GM23338 (cell line): ENCODE measurements at regions not wholly inside any gene's neighbourhood (a gene's known extent, or its start where the extent isn't known, plus 50 kb on each side); places are given as distances from the start of the nearest gene placed in this dataset.

Experiments
- ATAC-seq: fragments of 200-7000 bp; cut with Tn5 transposase; 3 replicates; pipeline ENCODE4 v1.9.1; 2020
- DNase-seq: peaks from one replicate; pipeline ENCODE4 v3.0.0-alpha.2; 2015; ENCODE audit warnings: low spot score
- H2AFZ ChIP-seq: fragments of 200-600 bp; sonication (generic); 2 replicates; pipeline ENCODE4 v1.8.0; 2016; ENCODE audit warnings: antibody characterized with exemption, mild to moderate bottlenecking, moderate library complexity
- H3F3A ChIP-seq: fragments of 200-600 bp; sonication (generic); replicated peaks from 2 replicates; pipeline ENCODE4 v1.8.0; 2017; ENCODE audit warnings: antibody characterized with exemption, mixed run types, low read depth
- H3K27ac ChIP-seq: fragments of 200-600 bp; sonication (generic); 2 replicates; pipeline ENCODE4 v1.6.1; 2016; ENCODE audit warnings: low read depth
- H3K27me3 ChIP-seq: fragments of 200-600 bp; sonication (generic); 2 replicates; pipeline ENCODE4 v1.8.0; 2016; ENCODE audit warnings: mild to moderate bottlenecking, mixed run types, moderate library complexity; ENCODE audit not compliant: insufficient read depth
- H3K36me3 ChIP-seq: fragments of 200-600 bp; sonication (generic); 2 replicates; pipeline ENCODE4 v1.8.0; 2016; ENCODE audit warnings: mild to moderate bottlenecking; ENCODE audit not compliant: insufficient read depth
- H3K4me1 ChIP-seq: fragments of 200-600 bp; sonication (generic); 2 replicates; pipeline ENCODE4 v1.8.0; 2016; ENCODE audit warnings: mild to moderate bottlenecking, moderate library complexity; ENCODE audit not compliant: insufficient read depth
- H3K4me2 ChIP-seq: fragments of 200-600 bp; sonication (generic); 2 replicates; pipeline ENCODE4 v1.7.1; 2017; ENCODE audit warnings: mixed run types
- H3K4me3 ChIP-seq: fragments of 200-600 bp; sonication (generic); 2 replicates; pipeline ENCODE4 v1.6.1; 2016; ENCODE audit warnings: mixed run types
- H3K79me2 ChIP-seq: fragments of 200-600 bp; sonication (generic); replicated peaks from 2 replicates; pipeline ENCODE4 v1.8.0; 2017; ENCODE audit warnings: mild to moderate bottlenecking; ENCODE audit not compliant: insufficient read depth
- H3K9me2 ChIP-seq: fragments of 200-600 bp; sonication (generic); 2 replicates; pipeline ENCODE4 v1.8.0; 2017; ENCODE audit not compliant: insufficient read depth
- H4K20me1 ChIP-seq: fragments of 200-600 bp; sonication (generic); replicated peaks from 2 replicates; pipeline ENCODE4 v1.8.0; 2017; ENCODE audit warnings: mild to moderate bottlenecking; ENCODE audit not compliant: insufficient read depth
- H3K27ac Mint-ChIP-seq: 2 replicates; pipeline ENCODE4 v1.8.0; 2020; ENCODE audit warnings: inconsistent platforms, mild to moderate bottlenecking, moderate library complexity, mixed read lengths
- H3K27me3 Mint-ChIP-seq: 3 replicates; pipeline ENCODE4 v1.8.0; 2022; ENCODE audit warnings: low read depth, mild to moderate bottlenecking, moderate library complexity, mixed read lengths, inconsistent platforms; ENCODE audit not compliant: insufficient read depth, poor library complexity
- H3K36me3 Mint-ChIP-seq: 3 replicates; pipeline ENCODE4 v1.8.0; 2021; ENCODE audit warnings: low read depth, mild to moderate bottlenecking, inconsistent platforms, moderate library complexity, mixed read lengths
- H3K4me1 Mint-ChIP-seq: 3 replicates; pipeline ENCODE4 v1.8.0; 2020; ENCODE audit warnings: mild to moderate bottlenecking, inconsistent platforms, mixed read lengths
- H3K4me3 Mint-ChIP-seq: 3 replicates; pipeline ENCODE4 v1.8.0; 2021; ENCODE audit warnings: moderate library complexity, mild to moderate bottlenecking, inconsistent platforms, mixed read lengths
- H3K9me3 Mint-ChIP-seq: 3 replicates; pipeline ENCODE4 v1.8.0; 2020; ENCODE audit warnings: moderate library complexity, mild to moderate bottlenecking, inconsistent platforms, mixed read lengths
- CREB1 ChIP-seq: fragments of 250-450 bp; sonication (Bioruptor Pico); IDR thresholded peaks from 2 replicates; pipeline ENCODE4 v1.5.0; 2020; ENCODE audit warnings: low read depth, mild to moderate bottlenecking, moderate library complexity
- EZH2 ChIP-seq: fragments of 200-600 bp; sonication (generic); IDR thresholded peaks from one replicate; pipeline ENCODE4 v1.8.0; 2017; ENCODE audit warnings: antibody characterized with exemption, mild to moderate bottlenecking, low read depth; ENCODE audit not compliant: unreplicated experiment
- POLR2AphosphoS5 ChIP-seq: IDR thresholded peaks from 2 replicates; pipeline ENCODE4 v1.6.1; 2016; ENCODE audit warnings: antibody characterized with exemption, low read depth
- REST ChIP-seq: IDR thresholded peaks from one replicate; pipeline ENCODE4 v1.6.1; 2018; ENCODE audit warnings: antibody characterized with exemption; ENCODE audit not compliant: unreplicated experiment
- ZNF331 ChIP-seq: fragments of 250-450 bp; sonication (Bioruptor Pico); IDR thresholded peaks from 2 replicates; pipeline ENCODE4 v1.5.0; 2020; ENCODE audit warnings: low read depth, mild to moderate bottlenecking, moderate library complexity
- TF ChIP-seq, protein P1 (sequence below): fragments of 250-450 bp; sonication (Bioruptor Pico); IDR thresholded peaks from 2 replicates; pipeline ENCODE4 v1.5.0; 2020; ENCODE audit warnings: mild to moderate bottlenecking, moderate library complexity
- TF ChIP-seq, protein P2 (sequence below), 2 experiments: fragments of 200-600 bp in 1 of 2; sonication (generic) in 1 of 2; conservative IDR thresholded peaks; 2 replicates each; pipeline versions ENCODE4 v1.5.1 to v1.6.1; 2016 to 2017; ENCODE audit warnings: antibody characterized with exemption in 2 of 2, low read depth in 2 of 2, mild to moderate bottlenecking in 2 of 2, moderate library complexity in 1 of 2

GRCh38 chr21:18174370-18174769 is 70.3 kb upstream of the CHODL start:
- ATAC-seq: no peak
- peaks cover 2% of the 10 kb centered on the region for H3K27me3 Mint-ChIP-seq

GRCh38 chr21:18170829-18171228 is 73.8 kb upstream of the CHODL start:
- H3K79me2 ChIP-seq: no peaks in the 10 kb centered on the region
- H3K9me3 Mint-ChIP-seq: no peaks in the 10 kb centered on the region
- no peak overlapping the region for H3K4me2 ChIP-seq
- no peak overlapping the region for H3K27ac ChIP-seq
- no peak for ATAC-seq
- no peaks in the 10 kb centered on the region for H3K4me1 Mint-ChIP-seq
- no peaks in the 10 kb centered on the region for H3K36me3 Mint-ChIP-seq
- no peaks in the 10 kb centered on the region for H3K27me3 ChIP-seq
- TF ChIP-seq REST: no peak
- TF ChIP-seq, protein P1, sequence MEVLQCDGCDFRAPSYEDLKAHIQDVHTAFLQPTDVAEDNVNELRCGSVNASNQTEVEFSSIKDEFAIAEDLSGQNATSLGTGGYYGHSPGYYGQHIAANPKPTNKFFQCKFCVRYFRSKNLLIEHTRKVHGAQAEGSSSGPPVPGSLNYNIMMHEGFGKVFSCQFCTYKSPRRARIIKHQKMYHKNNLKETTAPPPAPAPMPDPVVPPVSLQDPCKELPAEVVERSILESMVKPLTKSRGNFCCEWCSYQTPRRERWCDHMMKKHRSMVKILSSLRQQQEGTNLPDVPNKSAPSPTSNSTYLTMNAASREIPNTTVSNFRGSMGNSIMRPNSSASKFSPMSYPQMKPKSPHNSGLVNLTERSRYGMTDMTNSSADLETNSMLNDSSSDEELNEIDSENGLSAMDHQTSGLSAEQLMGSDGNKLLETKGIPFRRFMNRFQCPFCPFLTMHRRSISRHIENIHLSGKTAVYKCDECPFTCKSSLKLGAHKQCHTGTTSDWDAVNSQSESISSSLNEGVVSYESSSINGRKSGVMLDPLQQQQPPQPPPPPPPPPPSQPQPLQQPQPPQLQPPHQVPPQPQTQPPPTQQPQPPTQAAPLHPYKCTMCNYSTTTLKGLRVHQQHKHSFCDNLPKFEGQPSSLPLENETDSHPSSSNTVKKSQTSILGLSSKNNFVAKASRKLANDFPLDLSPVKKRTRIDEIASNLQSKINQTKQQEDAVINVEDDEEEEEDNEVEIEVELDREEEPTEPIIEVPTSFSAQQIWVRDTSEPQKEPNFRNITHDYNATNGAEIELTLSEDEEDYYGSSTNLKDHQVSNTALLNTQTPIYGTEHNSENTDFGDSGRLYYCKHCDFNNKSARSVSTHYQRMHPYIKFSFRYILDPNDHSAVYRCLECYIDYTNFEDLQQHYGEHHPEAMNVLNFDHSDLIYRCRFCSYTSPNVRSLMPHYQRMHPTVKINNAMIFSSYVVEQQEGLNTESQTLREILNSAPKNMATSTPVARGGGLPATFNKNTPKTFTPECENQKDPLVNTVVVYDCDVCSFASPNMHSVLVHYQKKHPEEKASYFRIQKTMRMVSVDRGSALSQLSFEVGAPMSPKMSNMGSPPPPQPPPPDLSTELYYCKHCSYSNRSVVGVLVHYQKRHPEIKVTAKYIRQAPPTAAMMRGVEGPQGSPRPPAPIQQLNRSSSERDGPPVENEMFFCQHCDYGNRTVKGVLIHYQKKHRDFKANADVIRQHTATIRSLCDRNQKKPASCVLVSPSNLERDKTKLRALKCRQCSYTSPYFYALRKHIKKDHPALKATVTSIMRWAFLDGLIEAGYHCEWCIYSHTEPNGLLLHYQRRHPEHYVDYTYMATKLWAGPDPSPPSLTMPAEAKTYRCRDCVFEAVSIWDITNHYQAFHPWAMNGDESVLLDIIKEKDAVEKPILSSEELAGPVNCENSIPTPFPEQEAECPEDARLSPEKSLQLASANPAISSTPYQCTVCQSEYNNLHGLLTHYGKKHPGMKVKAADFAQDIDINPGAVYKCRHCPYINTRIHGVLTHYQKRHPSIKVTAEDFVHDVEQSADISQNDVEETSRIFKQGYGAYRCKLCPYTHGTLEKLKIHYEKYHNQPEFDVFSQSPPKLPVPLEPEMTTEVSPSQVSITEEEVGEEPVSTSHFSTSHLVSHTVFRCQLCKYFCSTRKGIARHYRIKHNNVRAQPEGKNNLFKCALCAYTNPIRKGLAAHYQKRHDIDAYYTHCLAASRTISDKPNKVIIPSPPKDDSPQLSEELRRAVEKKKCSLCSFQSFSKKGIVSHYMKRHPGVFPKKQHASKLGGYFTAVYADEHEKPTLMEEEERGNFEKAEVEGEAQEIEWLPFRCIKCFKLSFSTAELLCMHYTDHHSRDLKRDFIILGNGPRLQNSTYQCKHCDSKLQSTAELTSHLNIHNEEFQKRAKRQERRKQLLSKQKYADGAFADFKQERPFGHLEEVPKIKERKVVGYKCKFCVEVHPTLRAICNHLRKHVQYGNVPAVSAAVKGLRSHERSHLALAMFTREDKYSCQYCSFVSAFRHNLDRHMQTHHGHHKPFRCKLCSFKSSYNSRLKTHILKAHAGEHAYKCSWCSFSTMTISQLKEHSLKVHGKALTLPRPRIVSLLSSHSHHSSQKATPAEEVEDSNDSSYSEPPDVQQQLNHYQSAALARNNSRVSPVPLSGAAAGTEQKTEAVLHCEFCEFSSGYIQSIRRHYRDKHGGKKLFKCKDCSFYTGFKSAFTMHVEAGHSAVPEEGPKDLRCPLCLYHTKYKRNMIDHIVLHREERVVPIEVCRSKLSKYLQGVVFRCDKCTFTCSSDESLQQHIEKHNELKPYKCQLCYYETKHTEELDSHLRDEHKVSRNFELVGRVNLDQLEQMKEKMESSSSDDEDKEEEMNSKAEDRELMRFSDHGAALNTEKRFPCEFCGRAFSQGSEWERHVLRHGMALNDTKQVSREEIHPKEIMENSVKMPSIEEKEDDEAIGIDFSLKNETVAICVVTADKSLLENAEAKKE (CRISPR knock-in tag): no peak
- no peak for TF ChIP-seq EZH2
- no peak for TF ChIP-seq POLR2AphosphoS5
- H3K27me3 Mint-ChIP-seq: peaks cover 2% of the 10 kb centered on the region
- no peaks in the 10 kb centered on the region for H3F3A ChIP-seq
- H3K36me3 ChIP-seq: no peaks in the 10 kb centered on the region
- H2AFZ ChIP-seq: no peak overlapping the region
- DNase-seq: no peak
- H3K4me1 ChIP-seq: no peaks in the 10 kb centered on the region
- no peak overlapping the region for H3K4me3 ChIP-seq
- H3K4me3 Mint-ChIP-seq: no peak overlapping the region
- peaks cover 6% of the 10 kb centered on the region; the same call in 1 of the 2 replicates for H3K9me2 ChIP-seq
- no peak overlapping the region for H3K27ac Mint-ChIP-seq
- no peaks in the 10 kb centered on the region for H4K20me1 ChIP-seq

More at GRCh38 chr21:18174370-18174769, 70.3 kb upstream of the CHODL start:
- Histone ChIP-seq H3K4me1 (no peaks in the 10 kb centered on the region), H2AFZ (no peak overlapping the region), H3F3A (no peaks in the 10 kb centered on the region), H3K4me2 (no peak overlapping the region), H3K36me3 (no peaks in the 10 kb centered on the region), H3K4me3 (no peak overlapping the region), H4K20me1 (no peaks in the 10 kb centered on the region), H3K9me2 (peaks cover 3% of the 10 kb centered on the region; the same call in 1 of the 2 replicates), H3K79me2 (no peaks in the 10 kb centered on the region), H3K27ac (no peak overlapping the region), H3K27me3 (no peaks in the 10 kb centered on the region)
- Mint-ChIP-seq H3K4me1 (no peaks in the 10 kb centered on the region), H3K9me3 (no peaks in the 10 kb centered on the region), H3K27ac (no peak overlapping the region), H3K36me3 (no peaks in the 10 kb centered on the region), H3K4me3 (no peak overlapping the region)
- TF ChIP-seq CREB1 (CRISPR knock-in tag) (no peak), ZNF331 (no peak)
- TF ChIP-seq, protein P2, sequence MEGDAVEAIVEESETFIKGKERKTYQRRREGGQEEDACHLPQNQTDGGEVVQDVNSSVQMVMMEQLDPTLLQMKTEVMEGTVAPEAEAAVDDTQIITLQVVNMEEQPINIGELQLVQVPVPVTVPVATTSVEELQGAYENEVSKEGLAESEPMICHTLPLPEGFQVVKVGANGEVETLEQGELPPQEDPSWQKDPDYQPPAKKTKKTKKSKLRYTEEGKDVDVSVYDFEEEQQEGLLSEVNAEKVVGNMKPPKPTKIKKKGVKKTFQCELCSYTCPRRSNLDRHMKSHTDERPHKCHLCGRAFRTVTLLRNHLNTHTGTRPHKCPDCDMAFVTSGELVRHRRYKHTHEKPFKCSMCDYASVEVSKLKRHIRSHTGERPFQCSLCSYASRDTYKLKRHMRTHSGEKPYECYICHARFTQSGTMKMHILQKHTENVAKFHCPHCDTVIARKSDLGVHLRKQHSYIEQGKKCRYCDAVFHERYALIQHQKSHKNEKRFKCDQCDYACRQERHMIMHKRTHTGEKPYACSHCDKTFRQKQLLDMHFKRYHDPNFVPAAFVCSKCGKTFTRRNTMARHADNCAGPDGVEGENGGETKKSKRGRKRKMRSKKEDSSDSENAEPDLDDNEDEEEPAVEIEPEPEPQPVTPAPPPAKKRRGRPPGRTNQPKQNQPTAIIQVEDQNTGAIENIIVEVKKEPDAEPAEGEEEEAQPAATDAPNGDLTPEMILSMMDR (conservative IDR thresholded peaks at IDR 0.05; ENCODE audit: low read depth in 2 of 2): no peak
- DNase-seq: no peak
